HepG2 (cell line): ENCODE measurements at regions not wholly inside any gene's neighbourhood (a gene's known extent, or its start where the extent isn't known, plus 50 kb on each side); places are given as distances from the start of the nearest gene placed in this dataset.

ENCODE experiments used
- ATAC-seq: fragments of 200-7000 bp; cut with Tn5 transposase; 3 replicates; pipeline ENCODE4 v1.9.1; 2020; ENCODE audit warnings: mild to moderate bottlenecking, moderate library complexity
- BruUV-seq: library from RNA; stranded (reverse); fragments of 400-500 nt; replicated peaks from 2 replicates; lab custom pipeline; 2021; lab: Mats Ljungman, UMichigan
- CTCF ChIA-PET: fragments of 300-600 bp; formaldehyde crosslinking; extraction: SDS; loops from one replicate; lab custom pipeline; 2021; ENCODE audit warnings: low total read pairs, inconsistent platforms, low intra/inter-chr PET ratio; lab: Yijun Ruan, JAX
- POLR2A ChIA-PET: fragments of 350-600 bp; sonication (Branson Sonifier 250); formaldehyde crosslinking; loops from one replicate; lab custom pipeline; 2020; ENCODE audit warnings: antibody characterized with exemption, inconsistent platforms; lab: Yijun Ruan, JAX
- DNase-seq: peaks from one replicate; pipeline ENCODE4 v3.0.0-alpha.2; 2015; ENCODE audit warnings: low spot score
- FAIRE-seq: peaks from 3 replicates; lab custom pipeline; 2011; peaks lifted over from hg19 to GRCh38; lab: Jason Lieb, UNC
- H2AFZ ChIP-seq: one replicate; pipeline ENCODE4 v1.6.1; 2011; ENCODE audit warnings: low read length, inconsistent platforms
- H3K27ac ChIP-seq: fragments of 300-600 bp; 3 replicates; pipeline ENCODE4 v1.8.0; 2011; ENCODE audit warnings: mixed run types, mild to moderate bottlenecking, mixed read lengths, low read length, inconsistent platforms; ENCODE audit not compliant: insufficient read depth; ENCODE audit errors: extremely low read length
- H3K27me3 ChIP-seq, 2 experiments: fragments of 200-600 bp in 1 of 2; 2 replicates in 1 of 2; 3 replicates in 1 of 2; pipeline versions ENCODE4 v1.6.0 to v1.8.0; 2011; ENCODE audit warnings: low read length in 2 of 2, mild to moderate bottlenecking in 2 of 2, moderate library complexity in 2 of 2, inconsistent platforms in 1 of 2; ENCODE audit not compliant: insufficient read depth in 2 of 2, control insufficient read depth in 1 of 2
- H3K36me3 ChIP-seq, 2 experiments: fragments of 200-600 bp in 1 of 2; replicated peaks in 1 of 2; 2 replicates in 1 of 2; 3 replicates in 1 of 2; pipeline versions ENCODE4 v1.5.1 to v1.8.0; 2011; ENCODE audit warnings: low read length in 2 of 2, inconsistent platforms in 1 of 2; ENCODE audit not compliant: insufficient read depth in 2 of 2, control insufficient read depth in 1 of 2
- H3K4me1 ChIP-seq: 2 replicates; pipeline ENCODE4 v1.5.1; 2012; ENCODE audit warnings: low read length, inconsistent platforms; ENCODE audit not compliant: insufficient read depth
- H3K4me2 ChIP-seq: 2 replicates; pipeline ENCODE4 v1.6.0; 2011; ENCODE audit warnings: low read depth, low read length, inconsistent platforms
- H3K4me3 ChIP-seq, 3 experiments: fragments of 200-600 bp in 1 of 3; sonication (generic), shearing (Covaris generic) in 1 of 3; replicated peaks in 1 of 3; 2 replicates each; pipeline ENCODE4 v1.5.1; 2011 to 2016; ENCODE audit warnings: low read length in 3 of 3, inconsistent platforms in 2 of 3, low read depth in 2 of 3, mild to moderate bottlenecking in 2 of 3, control low read depth in 1 of 3, mixed read lengths in 1 of 3; ENCODE audit not compliant: insufficient read depth in 1 of 3
- H3K79me2 ChIP-seq: one replicate; pipeline ENCODE4 v1.6.1; 2011; ENCODE audit warnings: low read length, inconsistent platforms; ENCODE audit not compliant: insufficient read depth
- H3K9ac ChIP-seq: 2 replicates; pipeline ENCODE4 v1.6.0; 2011; ENCODE audit warnings: mild to moderate bottlenecking, low read depth, low read length, inconsistent platforms; ENCODE audit not compliant: insufficient read depth
- H3K9me3 ChIP-seq: 2 replicates; pipeline ENCODE4 v1.5.1; 2012; ENCODE audit warnings: mild to moderate bottlenecking, low read length
- H4K20me1 ChIP-seq: 2 replicates; pipeline ENCODE4 v1.6.0; 2011; ENCODE audit warnings: inconsistent platforms, mild to moderate bottlenecking, low read length, moderate library complexity; ENCODE audit not compliant: insufficient read depth
- NFE2L1 ChIP-seq: sonication (generic); formaldehyde crosslinking; IDR thresholded peaks from 2 replicates; pipeline ENCODE4 v1.4.0; 2020; ENCODE audit warnings: missing genetic modification reagents, mild to moderate bottlenecking, borderline replicate concordance
- PTBP1 ChIP-seq: fragments of 200-400 bp; formaldehyde crosslinking; IDR thresholded peaks from 2 replicates; pipeline ENCODE4 v1.6.1; 2018; ENCODE audit warnings: low read length, low read depth; ENCODE audit not compliant: poor library complexity, severe bottlenecking
- WGBS: methylation state at CpG from one replicate; pipeline ENCODE4 v1.1.6; 2017; ENCODE audit warnings: low lambda C conversion rate; 5-methylcytosine and 5-hydroxymethylcytosine counted together
- in situ Hi-C: cut with HindIII; loops from 2 replicates; pipeline ENCODE4 v1.10.0; 2017; ENCODE audit warnings: low pct_unique_long_range_greater_than_20kb; ENCODE audit not compliant: extremely low pct_ligation_motif_present
- intact Hi-C: fragments of 100-400 bp; cut with micrococcal nuclease; formaldehyde crosslinking; loops from one replicate; pipeline ENCODE4 v1.10.0; 2022; ENCODE audit not compliant: unreplicated experiment
- TF ChIP-seq, protein P1 (sequence below): sonication (generic); formaldehyde crosslinking; IDR thresholded peaks from 2 replicates; pipeline ENCODE4 v1.4.0; 2020; ENCODE audit warnings: missing genetic modification reagents

DNA sequence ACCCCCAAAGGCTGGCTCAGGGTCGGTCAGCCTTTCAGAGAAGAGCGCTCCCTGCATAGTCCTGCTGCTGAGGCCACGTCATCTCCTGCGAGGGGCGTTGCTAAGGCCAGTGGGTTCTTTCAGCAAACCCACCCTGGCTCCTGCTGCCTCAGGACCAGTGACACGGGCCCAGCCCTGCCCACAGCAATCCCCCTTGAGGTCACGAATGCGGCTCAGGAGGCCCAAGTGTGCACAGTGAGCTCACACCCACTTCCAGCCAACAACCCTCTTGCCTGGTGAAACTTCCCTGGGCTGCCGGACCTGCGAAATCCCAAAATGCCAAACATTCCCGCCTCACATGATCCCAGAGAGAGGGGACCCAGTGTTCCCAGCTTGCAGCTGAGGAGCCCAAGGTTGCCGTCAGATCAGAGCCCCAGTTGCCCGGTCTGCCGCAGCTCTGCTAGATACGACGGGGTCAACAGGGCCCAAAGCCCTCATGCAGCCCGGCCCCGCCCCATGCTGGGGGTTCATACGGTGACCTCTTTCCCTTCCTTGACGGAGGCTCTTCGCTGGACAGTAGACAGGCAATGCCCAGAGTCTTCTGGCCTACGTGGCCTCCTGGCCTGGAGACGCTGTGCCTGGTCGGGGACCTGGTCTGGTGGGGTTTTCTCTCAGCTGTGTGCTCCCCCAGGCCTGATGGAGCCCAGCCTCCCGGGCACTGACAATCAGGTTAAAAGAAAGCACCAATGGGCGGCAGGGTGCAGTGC lies 116.4 kb upstream of the COL5A1 start:
- no peak for FAIRE-seq
- Histone ChIP-seq H3K4me1 (no peaks in the 10 kb centered on the region), H3K27me3 (peaks cover 15 to 58% of the 10 kb centered on the region in 2 experiments; a peak in 4 of 5 replicates), H2AFZ (no peak overlapping the region), H4K20me1 (no peaks in the 10 kb centered on the region), H3K4me2 (no peak overlapping the region), H3K9ac (no peak overlapping the region), H3K4me3 (no peak overlapping the region), H3K79me2 (no peaks in the 10 kb centered on the region), H3K27ac (no peak overlapping the region), H3K9me3 (no peaks in the 10 kb centered on the region), H3K36me3 (no peaks in the 10 kb centered on the region)
- WGBS = 20% methylated on average over 5 of the region's 26 CpGs
- no peak for TF ChIP-seq NFE2L1 (CRISPR knock-in tag)
- TF ChIP-seq PTBP1 = no peak
- TF ChIP-seq, protein P1, sequence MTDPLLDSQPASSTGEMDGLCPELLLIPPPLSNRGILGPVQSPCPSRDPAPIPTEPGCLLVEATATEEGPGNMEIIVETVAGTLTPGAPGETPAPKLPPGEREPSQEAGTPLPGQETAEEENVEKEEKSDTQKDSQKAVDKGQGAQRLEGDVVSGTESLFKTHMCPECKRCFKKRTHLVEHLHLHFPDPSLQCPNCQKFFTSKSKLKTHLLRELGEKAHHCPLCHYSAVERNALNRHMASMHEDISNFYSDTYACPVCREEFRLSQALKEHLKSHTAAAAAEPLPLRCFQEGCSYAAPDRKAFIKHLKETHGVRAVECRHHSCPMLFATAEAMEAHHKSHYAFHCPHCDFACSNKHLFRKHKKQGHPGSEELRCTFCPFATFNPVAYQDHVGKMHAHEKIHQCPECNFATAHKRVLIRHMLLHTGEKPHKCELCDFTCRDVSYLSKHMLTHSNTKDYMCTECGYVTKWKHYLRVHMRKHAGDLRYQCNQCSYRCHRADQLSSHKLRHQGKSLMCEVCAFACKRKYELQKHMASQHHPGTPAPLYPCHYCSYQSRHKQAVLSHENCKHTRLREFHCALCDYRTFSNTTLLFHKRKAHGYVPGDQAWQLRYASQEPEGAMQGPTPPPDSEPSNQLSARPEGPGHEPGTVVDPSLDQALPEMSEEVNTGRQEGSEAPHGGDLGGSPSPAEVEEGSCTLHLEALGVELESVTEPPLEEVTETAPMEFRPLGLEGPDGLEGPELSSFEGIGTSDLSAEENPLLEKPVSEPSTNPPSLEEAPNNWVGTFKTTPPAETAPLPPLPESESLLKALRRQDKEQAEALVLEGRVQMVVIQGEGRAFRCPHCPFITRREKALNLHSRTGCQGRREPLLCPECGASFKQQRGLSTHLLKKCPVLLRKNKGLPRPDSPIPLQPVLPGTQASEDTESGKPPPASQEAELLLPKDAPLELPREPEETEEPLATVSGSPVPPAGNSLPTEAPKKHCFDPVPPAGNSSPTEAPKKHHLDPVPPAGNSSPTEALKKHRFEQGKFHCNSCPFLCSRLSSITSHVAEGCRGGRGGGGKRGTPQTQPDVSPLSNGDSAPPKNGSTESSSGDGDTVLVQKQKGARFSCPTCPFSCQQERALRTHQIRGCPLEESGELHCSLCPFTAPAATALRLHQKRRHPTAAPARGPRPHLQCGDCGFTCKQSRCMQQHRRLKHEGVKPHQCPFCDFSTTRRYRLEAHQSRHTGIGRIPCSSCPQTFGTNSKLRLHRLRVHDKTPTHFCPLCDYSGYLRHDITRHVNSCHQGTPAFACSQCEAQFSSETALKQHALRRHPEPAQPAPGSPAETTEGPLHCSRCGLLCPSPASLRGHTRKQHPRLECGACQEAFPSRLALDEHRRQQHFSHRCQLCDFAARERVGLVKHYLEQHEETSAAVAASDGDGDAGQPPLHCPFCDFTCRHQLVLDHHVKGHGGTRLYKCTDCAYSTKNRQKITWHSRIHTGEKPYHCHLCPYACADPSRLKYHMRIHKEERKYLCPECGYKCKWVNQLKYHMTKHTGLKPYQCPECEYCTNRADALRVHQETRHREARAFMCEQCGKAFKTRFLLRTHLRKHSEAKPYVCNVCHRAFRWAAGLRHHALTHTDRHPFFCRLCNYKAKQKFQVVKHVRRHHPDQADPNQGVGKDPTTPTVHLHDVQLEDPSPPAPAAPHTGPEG (CRISPR knock-in tag) = no peak
- ChIA-PET CTCF (no interaction called here), POLR2A (no interaction called here)
- in situ Hi-C loops = no loop called here
- DNase-seq = no peak
- intact Hi-C loops = no loop called here
- no peak for ATAC-seq
- no TSS peak for BruUV-seq
